ENCODE measurements at regions not wholly inside any gene's neighbourhood (a gene's known extent, or its start where the extent isn't known, plus 50 kb on each side); places are given as distances from the start of the nearest gene placed in this dataset.

GRCh38 chr14:42665083-42665482 lies 1058.4 kb downstream of the LRFN5 start:
- intact Hi-C loops (cut with micrococcal nuclease), result no loop called here

GRCh38 chr14:42664190-42664589 lies 1057.5 kb downstream of the LRFN5 start:
- intact Hi-C loops (cut with micrococcal nuclease), result no loop called here

GRCh38 chr14:42654707-42655106 lies 1048.0 kb downstream of the LRFN5 start:
- intact Hi-C loops (cut with micrococcal nuclease), result no loop called here

- intact Hi-C loops (cut with micrococcal nuclease), result no loop called here
Observed at GRCh38 chr14:42642787-42643186, 1036.1 kb downstream of the LRFN5 start.

- intact Hi-C loops (cut with micrococcal nuclease), result no loop called here
Observed at GRCh38 chr14:42633504-42634095, 1026.9 kb downstream of the LRFN5 start.

- intact Hi-C loops (cut with micrococcal nuclease), result no loop called here
Observed at GRCh38 chr14:42629553-42629952, 1022.9 kb downstream of the LRFN5 start.

GRCh38 chr14:42628602-42629001 lies 1021.9 kb downstream of the LRFN5 start:
- intact Hi-C loops (cut with micrococcal nuclease), result no loop called here

GRCh38 chr14:42626986-42627385 lies 1020.3 kb downstream of the LRFN5 start:
- intact Hi-C loops (cut with micrococcal nuclease), result no loop called here

- intact Hi-C loops (cut with micrococcal nuclease), result no loop called here
Observed at GRCh38 chr14:42624980-42625761, 1018.5 kb downstream of the LRFN5 start.

GRCh38 chr14:42617005-42617404 lies 1010.3 kb downstream of the LRFN5 start:
- intact Hi-C loops (cut with micrococcal nuclease), result no loop called here

GRCh38 chr14:42606839-42607238 lies 1000.2 kb downstream of the LRFN5 start:
- intact Hi-C loops (cut with micrococcal nuclease), result no loop called here

GRCh38 chr14:42602336-42602845 lies 995.7 kb downstream of the LRFN5 start:
- intact Hi-C loops (cut with micrococcal nuclease), result no loop called here

- intact Hi-C loops (cut with micrococcal nuclease), result no loop called here
Observed at GRCh38 chr14:42572032-42572431, 965.4 kb downstream of the LRFN5 start.

GRCh38 chr14:42569227-42569626 lies 962.6 kb downstream of the LRFN5 start:
- intact Hi-C loops (cut with micrococcal nuclease), result no loop called here

GRCh38 chr14:42565556-42565955 lies 958.9 kb downstream of the LRFN5 start:
- intact Hi-C loops (cut with micrococcal nuclease), result no loop called here

GRCh38 chr14:42563313-42563712 lies 956.6 kb downstream of the LRFN5 start:
- intact Hi-C loops (cut with micrococcal nuclease), result no loop called here

GRCh38 chr14:42556551-42556950 lies 949.9 kb downstream of the LRFN5 start:
- intact Hi-C loops (cut with micrococcal nuclease), result no loop called here

GRCh38 chr14:42555365-42555764 lies 948.7 kb downstream of the LRFN5 start:
- intact Hi-C loops (cut with micrococcal nuclease), result no loop called here

- intact Hi-C loops (cut with micrococcal nuclease), result no loop called here
Observed at GRCh38 chr14:42554091-42554490, 947.4 kb downstream of the LRFN5 start.

- intact Hi-C loops (cut with micrococcal nuclease), result no loop called here
Observed at GRCh38 chr14:42550310-42550709, 943.6 kb downstream of the LRFN5 start.

GRCh38 chr14:42548349-42548748 lies 941.7 kb downstream of the LRFN5 start:
- intact Hi-C loops (cut with micrococcal nuclease), result no loop called here

GRCh38 chr14:42545636-42546035 lies 939.0 kb downstream of the LRFN5 start:
- intact Hi-C loops (cut with micrococcal nuclease), result no loop called here

- intact Hi-C loops (cut with micrococcal nuclease), result no loop called here
Observed at GRCh38 chr14:42541535-42542001, 934.9 kb downstream of the LRFN5 start.
